ENCODE measurements at regions not wholly inside any gene's neighbourhood (a gene's known extent, or its start where the extent isn't known, plus 50 kb on each side); places are given as distances from the start of the nearest gene placed in this dataset.

- TF ChIP-seq, protein P1, sequence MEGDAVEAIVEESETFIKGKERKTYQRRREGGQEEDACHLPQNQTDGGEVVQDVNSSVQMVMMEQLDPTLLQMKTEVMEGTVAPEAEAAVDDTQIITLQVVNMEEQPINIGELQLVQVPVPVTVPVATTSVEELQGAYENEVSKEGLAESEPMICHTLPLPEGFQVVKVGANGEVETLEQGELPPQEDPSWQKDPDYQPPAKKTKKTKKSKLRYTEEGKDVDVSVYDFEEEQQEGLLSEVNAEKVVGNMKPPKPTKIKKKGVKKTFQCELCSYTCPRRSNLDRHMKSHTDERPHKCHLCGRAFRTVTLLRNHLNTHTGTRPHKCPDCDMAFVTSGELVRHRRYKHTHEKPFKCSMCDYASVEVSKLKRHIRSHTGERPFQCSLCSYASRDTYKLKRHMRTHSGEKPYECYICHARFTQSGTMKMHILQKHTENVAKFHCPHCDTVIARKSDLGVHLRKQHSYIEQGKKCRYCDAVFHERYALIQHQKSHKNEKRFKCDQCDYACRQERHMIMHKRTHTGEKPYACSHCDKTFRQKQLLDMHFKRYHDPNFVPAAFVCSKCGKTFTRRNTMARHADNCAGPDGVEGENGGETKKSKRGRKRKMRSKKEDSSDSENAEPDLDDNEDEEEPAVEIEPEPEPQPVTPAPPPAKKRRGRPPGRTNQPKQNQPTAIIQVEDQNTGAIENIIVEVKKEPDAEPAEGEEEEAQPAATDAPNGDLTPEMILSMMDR (conservative IDR thresholded peaks at IDR 0.05 in 1 of 2, IDR thresholded peaks at IDR 0.05 in 1 of 2; ENCODE audit: low read depth in 1 of 2, low read length in 2 of 2), result no peak
- TF ChIP-seq EZH2 (IDR thresholded peaks at IDR 0.05; ENCODE audit: low read length, missing control alignments), result no peak
Observed at GRCh38 chr6:23114812-23115504, 545.6 kb downstream of the HDGFL1 start.
